GM18505 (cell line): ENCODE measurements at regions not wholly inside any gene's neighbourhood (a gene's known extent, or its start where the extent isn't known, plus 50 kb on each side); places are given as distances from the start of the nearest gene placed in this dataset.

ENCODE experiments used
- ATAC-seq: cut with Tn5 transposase; IDR thresholded peaks from one replicate; pipeline ENCODE4 v1.9.1; 2021; ENCODE audit not compliant: unreplicated experiment
- POLR2A ChIP-seq: IDR thresholded peaks from 4 replicates; pipeline ENCODE4 v1.6.1; 2011; ENCODE audit warnings: borderline replicate concordance; ENCODE audit not compliant: insufficient read depth, insufficient read length; ENCODE audit errors: extremely low read depth

DNA sequence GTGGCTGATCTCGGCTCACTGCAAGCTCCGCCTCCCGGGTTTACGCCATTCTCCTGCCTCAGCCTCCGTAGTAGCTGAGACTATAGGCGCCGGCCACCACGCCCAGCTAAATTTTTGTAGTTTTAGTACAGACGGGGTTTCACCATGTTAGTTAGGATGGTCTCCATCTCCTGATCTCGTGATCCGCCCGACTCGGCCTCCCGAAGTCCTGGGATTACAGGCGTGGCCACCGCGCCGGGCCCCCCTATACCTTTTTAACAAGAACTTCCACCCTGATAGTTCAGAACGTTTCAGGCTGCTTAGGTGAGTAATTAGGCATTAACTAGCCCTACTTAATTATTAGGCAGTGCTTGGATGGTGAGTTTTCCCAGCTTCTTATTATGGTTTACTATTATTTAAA is 552.5 kb downstream of the BCKDHB start:
- TF ChIP-seq POLR2A = no peak
- no peak for ATAC-seq

DNA sequence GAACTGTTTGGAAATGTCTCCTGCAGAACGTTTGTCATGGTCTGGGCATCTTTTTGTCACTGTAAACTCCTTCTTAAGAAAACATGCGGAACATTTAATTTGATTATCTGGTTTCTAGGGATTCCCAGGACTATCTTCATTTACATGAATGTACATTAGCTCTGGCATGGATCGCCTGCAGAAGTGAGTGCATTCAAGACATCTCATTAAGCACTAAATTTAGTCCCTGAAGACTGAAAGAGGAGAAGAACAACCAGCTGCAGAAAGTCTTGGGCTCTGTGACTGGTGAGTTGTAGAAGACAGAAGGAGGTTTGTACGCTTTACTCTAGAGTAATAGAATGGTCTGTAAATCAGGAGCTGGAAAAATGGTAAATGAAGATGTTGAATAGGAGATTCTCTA is 540.7 kb downstream of the BCKDHB start:
- no peak for TF ChIP-seq POLR2A
- no peak for ATAC-seq

DNA sequence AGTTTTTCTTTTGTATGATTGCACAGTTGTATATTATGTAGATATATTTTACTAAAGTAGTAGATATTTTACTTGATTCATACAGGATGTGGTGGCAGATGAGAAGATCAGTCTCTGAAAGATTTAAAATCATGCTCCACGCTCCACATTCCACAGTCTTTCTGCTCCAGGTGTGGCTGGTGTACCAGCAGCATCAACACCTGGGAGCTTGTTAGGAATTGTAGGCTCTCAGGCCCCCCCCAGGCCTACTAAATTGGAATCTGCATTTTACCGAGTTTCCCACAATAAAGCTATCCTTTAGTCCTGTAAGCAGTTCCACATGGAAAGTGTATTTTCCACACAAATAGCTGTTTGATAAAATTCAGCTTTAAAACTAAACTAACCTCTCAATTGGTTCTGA is 537.4 kb downstream of the BCKDHB start:
- TF ChIP-seq POLR2A = no peak

DNA sequence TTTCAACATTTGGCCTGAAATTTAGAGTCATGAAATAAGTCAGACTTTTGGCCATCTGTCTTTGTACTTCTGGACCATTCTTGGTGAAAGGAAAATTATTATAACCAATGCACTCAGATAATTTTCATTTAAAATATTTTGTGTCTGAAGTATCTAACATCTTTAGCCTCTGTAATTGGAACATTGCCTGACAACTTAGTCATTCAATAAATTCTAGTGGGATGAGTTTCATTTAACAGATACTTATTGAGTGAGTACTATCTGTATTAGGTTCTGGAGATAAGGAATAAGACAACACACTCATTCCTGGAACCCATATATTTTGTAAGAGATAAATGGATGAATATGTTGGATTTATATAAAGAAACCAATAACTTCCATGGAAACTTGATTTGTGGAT is 536.0 kb downstream of the BCKDHB start:
- no peak for ATAC-seq
- TF ChIP-seq POLR2A = no peak

More for the DNA sequence above, 537.4 kb downstream of the BCKDHB start:
- ATAC-seq = no peak

DNA sequence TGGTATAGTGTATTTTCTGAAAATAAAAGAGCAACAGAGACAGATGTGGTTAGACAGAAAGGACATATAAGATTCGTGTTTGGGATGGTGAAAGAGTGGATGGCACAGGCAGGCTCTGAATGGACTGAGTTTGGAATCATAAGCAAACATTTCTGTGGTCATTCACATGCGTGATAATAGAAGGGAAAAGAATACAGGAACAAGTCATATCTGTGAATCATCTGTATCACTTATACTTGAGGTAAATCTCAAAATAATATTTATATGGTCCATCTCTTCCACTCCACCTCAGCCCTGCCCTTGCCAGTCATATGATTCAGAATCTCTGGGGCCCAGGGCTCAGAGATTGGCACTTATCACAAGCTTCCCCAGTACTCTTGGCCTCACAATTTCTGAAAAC is 535.1 kb downstream of the BCKDHB start:
- ATAC-seq = no peak

DNA sequence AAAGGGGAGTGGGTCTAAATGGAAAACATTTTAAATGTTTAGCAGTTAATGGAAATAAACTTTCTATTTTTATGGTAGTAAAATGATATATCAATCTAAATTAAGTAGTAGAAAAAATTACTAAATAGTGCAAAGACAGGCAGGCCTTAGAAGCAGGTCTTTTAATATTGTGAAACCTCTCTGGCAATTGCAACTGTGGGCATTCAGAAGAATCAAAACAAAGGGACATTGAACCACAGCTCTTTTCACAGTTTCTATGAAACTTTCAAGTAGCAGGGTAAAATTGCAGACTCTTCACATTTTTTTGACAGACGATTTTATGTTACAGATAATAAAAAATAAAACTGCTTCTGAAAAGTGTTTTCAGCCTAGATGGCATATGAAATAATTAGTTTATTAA is 533.7 kb downstream of the BCKDHB start:
- TF ChIP-seq POLR2A = no peak
- no peak for ATAC-seq

More for the DNA sequence above, 535.1 kb downstream of the BCKDHB start:
- TF ChIP-seq POLR2A = no peak

DNA sequence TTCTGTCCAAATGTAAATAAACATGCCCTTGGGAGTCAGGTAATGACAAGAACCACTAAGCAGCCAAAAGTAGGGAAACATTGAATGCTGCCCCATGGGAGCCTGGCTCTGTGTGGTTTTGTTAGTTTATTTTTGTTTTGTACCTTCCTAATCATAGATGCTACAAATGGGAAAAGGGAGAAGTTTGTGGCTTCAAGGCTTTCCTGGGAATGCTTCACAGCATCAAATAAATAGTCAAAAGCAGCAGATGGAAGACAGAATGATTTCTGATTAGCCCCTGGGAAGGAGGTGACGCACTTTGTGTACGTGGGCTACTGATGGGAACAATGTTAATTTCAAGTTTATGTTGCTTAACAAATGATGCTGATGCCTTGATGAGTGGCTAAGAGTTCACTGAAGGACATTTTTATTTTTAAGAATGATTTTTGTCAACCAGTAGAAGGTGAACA is 532.7 kb downstream of the BCKDHB start:
- ATAC-seq = no peak
- TF ChIP-seq POLR2A = no peak

DNA sequence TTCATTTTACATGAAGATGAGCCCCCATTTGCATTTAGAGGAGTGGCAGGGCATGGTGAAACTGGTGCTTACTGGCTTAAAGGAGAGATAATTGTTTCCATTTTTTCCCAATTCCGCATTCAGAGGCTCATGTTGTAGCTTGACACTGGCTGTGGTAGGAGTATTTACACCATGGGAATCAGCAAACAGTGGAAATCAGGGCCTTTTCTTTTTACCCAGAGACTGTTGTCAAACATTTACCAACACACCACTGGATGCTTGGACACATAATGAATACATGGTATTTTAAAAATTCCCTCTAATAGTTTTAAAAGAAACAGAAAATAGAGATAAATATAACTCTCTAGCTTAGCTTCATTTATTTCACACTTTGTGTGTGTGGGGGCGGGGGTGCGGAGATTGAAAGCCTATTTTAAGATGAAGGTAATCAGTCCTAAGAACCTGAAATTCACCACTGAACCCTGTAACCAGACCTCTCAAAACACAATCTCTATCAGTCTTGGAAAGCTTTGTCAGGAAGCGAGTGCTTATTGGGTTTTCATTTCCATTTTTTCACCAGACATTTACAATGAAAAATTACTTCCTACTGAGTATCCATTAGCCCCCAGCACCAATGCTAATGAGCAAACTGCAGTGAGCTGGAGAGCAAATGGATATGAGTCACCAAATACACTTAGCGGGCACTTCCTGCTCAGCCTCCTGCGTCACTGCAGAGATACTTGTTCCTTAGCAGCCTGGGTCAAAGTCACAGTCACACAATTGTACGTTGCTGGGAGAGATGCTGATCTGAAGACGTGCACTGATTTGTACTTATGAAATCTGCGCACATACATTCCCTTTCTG is 532.0 kb downstream of the BCKDHB start:
- TF ChIP-seq POLR2A = no peak
- ATAC-seq = peak; percentile 85

DNA sequence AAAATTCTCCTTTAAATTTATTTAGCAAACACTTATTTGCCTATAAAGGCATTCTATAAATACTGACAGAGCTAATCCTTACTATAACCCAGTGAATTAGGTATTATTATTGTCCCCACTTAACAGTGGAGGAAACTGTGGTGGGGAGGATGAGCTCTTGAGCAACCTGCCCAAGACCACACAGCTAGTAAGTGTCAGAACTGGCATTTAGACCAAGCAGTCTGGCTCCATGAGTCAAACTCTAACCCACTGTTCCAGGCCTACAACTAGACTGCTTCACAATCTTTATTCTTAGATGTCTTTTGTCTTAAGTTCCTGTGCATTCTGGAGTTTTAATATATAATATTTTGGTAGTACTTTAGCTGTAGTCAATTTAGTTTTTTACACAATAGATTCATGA is 530.8 kb downstream of the BCKDHB start:
- ATAC-seq = no peak
- no peak for TF ChIP-seq POLR2A

DNA sequence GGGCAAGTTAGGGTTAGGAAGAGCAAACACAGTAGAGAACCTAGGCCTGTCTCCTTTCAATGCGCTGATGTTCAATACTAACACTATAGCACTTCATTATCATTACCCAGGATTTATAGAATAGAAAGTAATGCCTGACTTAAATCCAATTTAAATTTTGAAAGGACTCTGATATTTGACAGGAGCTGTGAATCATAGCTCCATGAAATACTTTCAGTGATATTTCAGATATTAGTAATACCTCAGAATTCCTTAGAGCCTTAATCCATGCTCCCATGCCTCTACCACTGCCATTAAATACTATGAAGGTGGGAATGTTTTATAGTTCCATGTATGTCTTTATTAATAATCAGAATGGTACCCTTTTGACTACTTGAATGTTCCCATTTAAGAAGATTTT is 530.2 kb downstream of the BCKDHB start:
- no peak for TF ChIP-seq POLR2A
- ATAC-seq = no peak

DNA sequence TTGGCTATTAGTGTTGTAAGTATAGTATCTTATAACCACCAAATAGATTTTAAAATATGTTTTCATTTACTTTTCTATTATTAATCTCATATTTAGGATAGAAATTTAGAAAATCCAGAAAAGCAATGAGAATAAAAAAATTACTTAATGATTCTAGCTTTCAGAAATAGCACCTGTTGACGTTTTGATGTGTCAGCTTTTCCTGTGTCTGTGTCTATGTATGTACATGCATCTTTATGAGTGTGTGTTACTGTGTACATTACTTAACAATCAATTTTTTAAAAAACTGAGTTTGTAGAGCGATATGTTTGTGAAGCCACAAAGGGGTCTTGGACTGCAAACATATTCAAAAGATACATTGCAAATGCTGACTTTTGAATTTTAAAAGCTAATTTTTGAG is 526.9 kb downstream of the BCKDHB start:
- TF ChIP-seq POLR2A = no peak
- ATAC-seq = no peak

DNA sequence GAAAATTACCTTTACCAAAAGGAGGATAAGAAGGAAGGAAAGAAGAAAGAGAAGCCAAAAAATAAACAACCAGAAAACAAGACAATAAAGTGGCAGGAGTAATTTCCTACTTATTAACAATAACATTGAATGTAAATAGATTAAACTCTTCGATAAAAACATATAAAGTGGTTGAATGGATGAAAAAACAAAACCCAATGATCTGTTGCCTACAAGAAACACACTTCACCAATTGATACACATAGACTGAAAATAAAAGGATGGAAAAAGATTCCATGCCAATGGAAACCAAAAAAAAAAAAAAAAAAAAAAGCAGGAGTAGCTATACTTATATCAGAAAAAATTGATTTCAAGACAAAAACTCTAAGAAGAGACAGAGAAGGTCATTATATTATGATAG is 518.9 kb downstream of the BCKDHB start:
- no peak for ATAC-seq
- no peak for TF ChIP-seq POLR2A

DNA sequence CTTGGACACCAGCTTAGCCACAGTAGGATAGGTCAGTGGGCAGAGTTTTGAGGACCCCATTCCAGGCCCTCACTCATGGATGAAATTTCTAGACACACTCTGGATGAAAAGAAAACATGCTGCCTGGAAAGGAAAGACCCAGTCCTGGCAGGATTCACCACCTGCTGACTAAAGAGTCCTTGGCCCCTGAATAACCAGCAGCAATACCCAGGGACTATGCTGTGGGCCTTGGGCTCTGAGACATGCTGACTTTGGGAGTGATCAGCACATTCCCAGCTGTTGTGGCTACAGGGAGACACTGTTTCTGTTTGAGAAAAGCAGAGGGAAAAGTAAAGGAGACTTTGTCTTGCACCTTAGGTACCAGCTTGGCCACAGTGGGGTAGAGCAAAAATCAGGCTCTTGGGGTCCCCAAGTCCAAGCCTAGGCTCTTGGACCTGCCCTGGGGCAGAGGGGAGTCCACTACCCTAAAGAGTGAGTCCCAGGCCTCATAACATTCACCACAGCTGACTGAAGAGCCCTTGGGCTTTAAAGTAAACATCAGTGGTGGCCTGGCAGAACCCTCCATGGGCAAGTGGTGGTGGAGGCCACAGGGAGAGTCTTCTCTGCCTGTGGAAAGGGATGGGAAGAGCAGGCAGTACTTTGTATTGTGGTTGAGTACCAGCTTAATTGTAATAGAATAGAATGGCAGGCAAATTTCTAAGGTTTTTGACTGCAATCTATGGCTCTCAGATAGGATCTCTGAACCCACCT is 516.8 kb downstream of the BCKDHB start:
- ATAC-seq = no peak
- TF ChIP-seq POLR2A = no peak

DNA sequence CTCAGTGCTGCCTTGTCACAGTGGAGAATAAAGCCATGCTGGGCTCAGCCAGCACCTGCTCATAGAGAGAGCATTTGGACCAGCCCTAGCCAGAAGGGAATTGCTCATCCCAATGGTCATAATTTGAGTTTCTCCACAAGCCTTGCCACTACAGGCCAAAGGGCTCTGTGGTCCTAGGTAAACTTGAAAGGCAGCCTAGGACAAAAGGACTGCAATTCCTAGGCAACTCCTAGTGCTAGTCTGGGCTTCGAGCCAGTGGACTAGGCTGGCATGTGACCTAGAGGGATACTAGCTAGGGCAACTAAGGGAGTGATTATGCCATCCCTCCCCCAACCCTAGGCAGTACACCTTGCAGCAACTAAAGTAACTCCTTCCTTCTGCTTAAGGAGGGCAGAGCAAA is 516.2 kb downstream of the BCKDHB start:
- no peak for ATAC-seq
- no peak for TF ChIP-seq POLR2A

DNA sequence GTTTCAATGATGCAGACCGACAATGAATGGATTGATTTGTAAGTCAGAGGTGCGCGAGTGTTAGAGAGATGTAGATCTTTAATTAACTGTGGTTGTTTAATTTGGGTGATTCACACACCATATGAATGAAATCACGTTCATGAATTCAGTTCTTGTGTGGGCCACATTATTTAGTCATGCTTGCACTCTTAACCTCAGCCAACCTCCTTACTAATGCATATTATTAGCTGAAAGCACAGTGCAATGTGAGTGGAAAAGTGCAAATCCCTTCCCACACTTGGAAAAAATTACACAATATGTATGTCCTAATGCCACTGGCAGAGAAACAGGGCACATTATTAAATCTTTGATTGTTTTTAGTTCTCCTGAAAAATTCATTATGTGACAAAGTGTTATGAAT is 512.5 kb downstream of the BCKDHB start:
- no peak for ATAC-seq
- no peak for TF ChIP-seq POLR2A

DNA sequence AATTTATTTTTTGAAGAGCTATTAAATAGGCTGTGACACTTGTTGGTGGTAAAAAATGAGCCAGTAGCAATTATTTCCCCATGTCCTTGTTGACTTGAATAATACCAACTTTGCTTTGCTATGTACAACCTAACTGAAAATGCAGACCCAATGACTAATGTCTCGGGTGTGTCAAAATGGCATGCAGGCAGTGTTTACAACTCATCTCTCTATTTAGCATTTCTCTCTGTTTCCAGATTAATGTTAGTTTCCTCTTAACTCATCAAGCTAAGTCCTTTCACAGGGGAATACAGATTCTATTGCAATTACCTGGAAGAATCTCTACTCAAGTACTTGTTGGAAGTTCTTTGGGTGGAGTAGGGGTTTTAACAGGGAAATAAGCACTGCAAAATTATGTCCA is 504.4 kb downstream of the BCKDHB start:
- no peak for TF ChIP-seq POLR2A
- no peak for ATAC-seq
